GM23338 (cell line): ENCODE measurements at regions not wholly inside any gene's neighbourhood (a gene's known extent, or its start where the extent isn't known, plus 50 kb on each side); places are given as distances from the start of the nearest gene placed in this dataset.
A peak's percentile ranks its signal among the peaks of the same experiment; 100 is the strongest.

Source experiments
- ATAC-seq: fragments of 200-7000 bp; cut with Tn5 transposase; 3 replicates; pipeline ENCODE4 v1.9.1; 2020
- DNase-seq: peaks from one replicate; pipeline ENCODE4 v3.0.0-alpha.2; 2015; ENCODE audit warnings: low spot score
- H2AFZ ChIP-seq: fragments of 200-600 bp; sonication (generic); 2 replicates; pipeline ENCODE4 v1.8.0; 2016; ENCODE audit warnings: antibody characterized with exemption, mild to moderate bottlenecking, moderate library complexity
- H3F3A ChIP-seq: fragments of 200-600 bp; sonication (generic); replicated peaks from 2 replicates; pipeline ENCODE4 v1.8.0; 2017; ENCODE audit warnings: antibody characterized with exemption, mixed run types, low read depth
- H3K27ac ChIP-seq: fragments of 200-600 bp; sonication (generic); 2 replicates; pipeline ENCODE4 v1.6.1; 2016; ENCODE audit warnings: low read depth
- H3K27me3 ChIP-seq: fragments of 200-600 bp; sonication (generic); 2 replicates; pipeline ENCODE4 v1.8.0; 2016; ENCODE audit warnings: mild to moderate bottlenecking, mixed run types, moderate library complexity; ENCODE audit not compliant: insufficient read depth
- H3K36me3 ChIP-seq: fragments of 200-600 bp; sonication (generic); 2 replicates; pipeline ENCODE4 v1.8.0; 2016; ENCODE audit warnings: mild to moderate bottlenecking; ENCODE audit not compliant: insufficient read depth
- H3K4me1 ChIP-seq: fragments of 200-600 bp; sonication (generic); 2 replicates; pipeline ENCODE4 v1.8.0; 2016; ENCODE audit warnings: mild to moderate bottlenecking, moderate library complexity; ENCODE audit not compliant: insufficient read depth
- H3K4me2 ChIP-seq: fragments of 200-600 bp; sonication (generic); 2 replicates; pipeline ENCODE4 v1.7.1; 2017; ENCODE audit warnings: mixed run types
- H3K4me3 ChIP-seq: fragments of 200-600 bp; sonication (generic); 2 replicates; pipeline ENCODE4 v1.6.1; 2016; ENCODE audit warnings: mixed run types
- H3K79me2 ChIP-seq: fragments of 200-600 bp; sonication (generic); replicated peaks from 2 replicates; pipeline ENCODE4 v1.8.0; 2017; ENCODE audit warnings: mild to moderate bottlenecking; ENCODE audit not compliant: insufficient read depth
- H3K9me2 ChIP-seq: fragments of 200-600 bp; sonication (generic); 2 replicates; pipeline ENCODE4 v1.8.0; 2017; ENCODE audit not compliant: insufficient read depth
- H4K20me1 ChIP-seq: fragments of 200-600 bp; sonication (generic); replicated peaks from 2 replicates; pipeline ENCODE4 v1.8.0; 2017; ENCODE audit warnings: mild to moderate bottlenecking; ENCODE audit not compliant: insufficient read depth
- H3K27ac Mint-ChIP-seq: 2 replicates; pipeline ENCODE4 v1.8.0; 2020; ENCODE audit warnings: inconsistent platforms, mild to moderate bottlenecking, moderate library complexity, mixed read lengths
- H3K27me3 Mint-ChIP-seq: 3 replicates; pipeline ENCODE4 v1.8.0; 2022; ENCODE audit warnings: low read depth, mild to moderate bottlenecking, moderate library complexity, mixed read lengths, inconsistent platforms; ENCODE audit not compliant: insufficient read depth, poor library complexity
- H3K36me3 Mint-ChIP-seq: 3 replicates; pipeline ENCODE4 v1.8.0; 2021; ENCODE audit warnings: low read depth, mild to moderate bottlenecking, inconsistent platforms, moderate library complexity, mixed read lengths
- H3K4me1 Mint-ChIP-seq: 3 replicates; pipeline ENCODE4 v1.8.0; 2020; ENCODE audit warnings: mild to moderate bottlenecking, inconsistent platforms, mixed read lengths
- H3K4me3 Mint-ChIP-seq: 3 replicates; pipeline ENCODE4 v1.8.0; 2021; ENCODE audit warnings: moderate library complexity, mild to moderate bottlenecking, inconsistent platforms, mixed read lengths
- H3K9me3 Mint-ChIP-seq: 3 replicates; pipeline ENCODE4 v1.8.0; 2020; ENCODE audit warnings: moderate library complexity, mild to moderate bottlenecking, inconsistent platforms, mixed read lengths
- CREB1 ChIP-seq: fragments of 250-450 bp; sonication (Bioruptor Pico); IDR thresholded peaks from 2 replicates; pipeline ENCODE4 v1.5.0; 2020; ENCODE audit warnings: low read depth, mild to moderate bottlenecking, moderate library complexity
- CTCF ChIP-seq, 2 experiments: fragments of 200-600 bp in 1 of 2; sonication (generic) in 1 of 2; conservative IDR thresholded peaks; 2 replicates each; pipeline versions ENCODE4 v1.5.1 to v1.6.1; 2016 to 2017; ENCODE audit warnings: antibody characterized with exemption in 2 of 2, low read depth in 2 of 2, mild to moderate bottlenecking in 2 of 2, moderate library complexity in 1 of 2
- ETS1 ChIP-seq: IDR thresholded peaks from 2 replicates; pipeline ENCODE4 v1.6.1; 2016; ENCODE audit warnings: antibody characterized with exemption
- EZH2phosphoT487 ChIP-seq: fragments of 200-600 bp; sonication (generic); IDR thresholded peaks from one replicate; pipeline ENCODE4 v1.8.1; 2018; ENCODE audit warnings: antibody characterized with exemption; ENCODE audit not compliant: unreplicated experiment
- JUNB ChIP-seq: IDR thresholded peaks from one replicate; pipeline ENCODE4 v1.6.1; 2016; ENCODE audit warnings: antibody characterized with exemption; ENCODE audit not compliant: unreplicated experiment
- NANOG ChIP-seq: IDR thresholded peaks from 2 replicates; pipeline ENCODE4 v1.6.1; 2016; ENCODE audit warnings: antibody characterized with exemption, borderline replicate concordance
- POLR2AphosphoS5 ChIP-seq: IDR thresholded peaks from 2 replicates; pipeline ENCODE4 v1.6.1; 2016; ENCODE audit warnings: antibody characterized with exemption, low read depth
- REST ChIP-seq: IDR thresholded peaks from one replicate; pipeline ENCODE4 v1.6.1; 2018; ENCODE audit warnings: antibody characterized with exemption; ENCODE audit not compliant: unreplicated experiment
- STAT1 ChIP-seq: IDR thresholded peaks from one replicate; pipeline ENCODE4 v1.6.1; 2016; ENCODE audit warnings: antibody characterized with exemption; ENCODE audit not compliant: unreplicated experiment
- ZNF114 ChIP-seq: fragments of 250-450 bp; sonication (Bioruptor Pico); IDR thresholded peaks from 2 replicates; pipeline ENCODE4 v1.5.0; 2020; ENCODE audit warnings: mild to moderate bottlenecking, moderate library complexity

GRCh38 chr11:134666273-134667174, 254.5 kb upstream of the B3GAT1 start:
- H3K4me3 ChIP-seq = no peak overlapping the region
- Mint-ChIP-seq H3K36me3 (peaks cover 3% of the 10 kb centered on the region; the same call in 2 of the 3 replicates), H3K9me3 (peaks cover 8% of the 10 kb centered on the region; the same call in 2 of the 3 replicates), H3K27me3 (peaks cover 6% of the 10 kb centered on the region), H3K27ac (0 out of 2 replicates have a peak overlapping the region, but pooled peaks have one; percentile 69), H3K4me3 (no peak overlapping the region), H3K4me1 (peaks cover 4% of the 10 kb centered on the region)
- no peak overlapping the region for H3K27ac ChIP-seq
- no peak overlapping the region for H3K4me2 ChIP-seq
- no peaks in the 10 kb centered on the region for H3K9me2 ChIP-seq
- no peaks in the 10 kb centered on the region for H4K20me1 ChIP-seq
- H3K79me2 ChIP-seq = no peaks in the 10 kb centered on the region
- no peaks in the 10 kb centered on the region for H3K27me3 ChIP-seq
- H3K4me1 ChIP-seq = no peaks in the 10 kb centered on the region
- H3K36me3 ChIP-seq = no peaks in the 10 kb centered on the region
- TF ChIP-seq ZNF114 (CRISPR knock-in tag) (no peak), JUNB (no peak), STAT1 (no peak), POLR2AphosphoS5 (no peak), CREB1 (CRISPR knock-in tag) (no peak), CTCF (conservative IDR thresholded peaks at IDR 0.05; ENCODE audit: low read depth in 2 of 2) (no peak), EZH2phosphoT487 (no peak), REST (no peak), ETS1 (no peak), NANOG (no peak)
- H3F3A ChIP-seq = no peaks in the 10 kb centered on the region
- H2AFZ ChIP-seq = no peak overlapping the region
- ATAC-seq (no peak), DNase-seq (no peak)
